ENCODE measurements at regions not wholly inside any gene's neighbourhood (a gene's known extent, or its start where the extent isn't known, plus 50 kb on each side); places are given as distances from the start of the nearest gene placed in this dataset.
"Not testable (repeated sequence)": the region's sequence is repeated elsewhere in the genome, so short reads cannot be mapped to it uniquely, and the experiment has no call there.

GRCh38 chrX:30008031-30008430 is 207.3 kb upstream of the MAGEB2 start:
- DNase-seq (ENCODE audit: low read depth in 2 of 2), result no peak

- DNase-seq (ENCODE audit: low read depth in 2 of 2), result no peak
Observed at GRCh38 chrX:30010471-30010870, 204.9 kb upstream of the MAGEB2 start.

GRCh38 chrX:30015440-30015839 is 199.9 kb upstream of the MAGEB2 start:
- DNase-seq (ENCODE audit: low read depth in 2 of 2), result no peak

GRCh38 chrX:30027636-30028035 is 187.7 kb upstream of the MAGEB2 start:
- DNase-seq (ENCODE audit: low read depth in 2 of 2), result no peak

DNA sequence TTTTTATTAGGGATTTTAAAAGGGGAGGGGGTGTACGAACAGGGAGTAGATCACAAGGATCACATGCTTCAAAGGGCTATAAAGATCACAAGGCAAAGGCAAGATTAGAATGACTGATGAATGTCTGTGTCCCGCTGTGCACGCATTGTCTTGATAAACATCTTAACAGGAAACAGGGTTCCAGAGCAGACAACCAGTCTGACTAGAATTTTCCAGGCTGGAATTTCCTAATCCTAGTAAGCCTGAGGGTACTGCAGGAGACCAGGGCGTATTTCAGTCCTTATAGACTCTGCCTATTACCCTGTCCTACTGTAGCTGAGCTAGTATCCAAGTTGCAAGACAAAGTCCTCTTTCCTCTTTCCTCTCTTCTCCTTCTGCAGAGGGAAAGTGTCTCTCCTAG is 179.0 kb upstream of the MAGEB2 start:
- DNase-seq (ENCODE audit: low read depth in 2 of 2), result not testable (repeated sequence)

DNA sequence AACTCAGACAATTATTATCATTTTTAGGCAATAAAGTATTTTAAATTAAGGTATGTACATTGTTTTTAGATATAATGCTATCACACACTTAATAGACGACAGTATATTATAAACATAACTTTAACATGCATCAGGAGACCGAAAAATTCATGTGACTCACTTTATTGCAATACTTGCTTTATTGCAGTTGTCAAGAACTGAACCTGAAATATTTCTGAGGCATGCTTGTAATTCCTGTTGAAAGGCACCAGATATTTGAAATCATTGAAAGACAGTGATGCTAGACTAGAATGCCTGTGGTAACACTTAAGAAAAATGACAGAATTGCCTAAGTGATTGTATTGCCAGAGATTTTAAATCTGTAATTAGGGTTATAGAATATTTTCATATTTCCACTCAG is 175.6 kb upstream of the MAGEB2 start:
- peak; percentile 53 to 56 for DNase-seq (ENCODE audit: low read depth in 2 of 2)

- DNase-seq (ENCODE audit: low read depth in 2 of 2), result no peak
Observed at GRCh38 chrX:30060718-30061117, 154.6 kb upstream of the MAGEB2 start.

GRCh38 chrX:30065226-30065625 is 150.1 kb upstream of the MAGEB2 start:
- peak; percentile 20 to 23 for DNase-seq (ENCODE audit: low read depth in 2 of 2)

- DNase-seq (ENCODE audit: low read depth in 2 of 2), result no peak
Observed at GRCh38 chrX:30067677-30068076, 147.7 kb upstream of the MAGEB2 start.

GRCh38 chrX:30085571-30085970 is 129.8 kb upstream of the MAGEB2 start:
- no peak for DNase-seq (ENCODE audit: low read depth in 2 of 2)

DNA sequence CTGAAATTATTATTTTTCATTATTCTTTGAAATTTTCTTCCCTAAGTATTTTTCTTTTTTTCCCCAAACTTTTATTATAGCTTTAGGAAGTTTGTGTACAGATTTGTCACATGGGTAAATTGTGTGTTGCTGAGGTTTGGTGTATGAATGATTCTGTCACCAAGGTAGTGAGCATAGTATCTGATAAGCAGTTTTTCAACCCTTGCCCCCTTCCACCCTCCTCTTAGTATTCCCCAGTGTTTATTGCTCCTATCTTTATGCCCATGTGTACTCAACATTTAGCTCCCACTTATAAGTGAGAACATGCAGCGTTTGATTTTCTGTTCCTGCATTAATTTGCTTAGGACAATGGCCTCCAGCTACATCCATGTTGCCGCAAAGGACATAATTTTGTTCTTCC is 103.9 kb upstream of the MAGEB2 start:
- no peak for DNase-seq (ENCODE audit: low read depth in 2 of 2)

GRCh38 chrX:30141966-30142365 is 73.4 kb upstream of the MAGEB2 start:
- no peak for DNase-seq (ENCODE audit: low read depth in 2 of 2)

DNA sequence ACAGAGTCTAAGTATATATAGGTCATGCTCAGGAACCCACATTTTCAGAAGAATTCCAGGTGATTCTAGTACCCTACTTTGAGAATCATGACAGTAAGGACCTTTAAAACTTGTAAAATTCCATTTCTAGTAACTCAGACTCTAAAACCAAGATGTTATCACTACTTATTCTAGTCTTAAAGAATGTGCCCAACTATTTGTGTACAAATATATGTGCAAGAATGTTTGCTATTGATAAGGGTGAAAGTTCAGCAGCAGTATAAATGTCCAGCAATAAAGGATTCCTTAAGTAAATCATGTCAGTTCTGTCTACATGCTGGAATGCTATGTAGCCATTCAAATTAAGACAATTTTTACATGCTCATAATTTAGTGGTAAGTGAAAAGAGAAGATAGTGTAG is 71.1 kb upstream of the MAGEB2 start:
- DNase-seq (ENCODE audit: low read depth in 2 of 2), result no peak

- no peak for DNase-seq (ENCODE audit: low read depth in 2 of 2)
Observed at GRCh38 chrX:30144971-30145731, 70.2 kb upstream of the MAGEB2 start.

GRCh38 chrX:30147996-30148643 is 67.2 kb upstream of the MAGEB2 start:
- DNase-seq (ENCODE audit: low read depth in 2 of 2), result no peak

DNA sequence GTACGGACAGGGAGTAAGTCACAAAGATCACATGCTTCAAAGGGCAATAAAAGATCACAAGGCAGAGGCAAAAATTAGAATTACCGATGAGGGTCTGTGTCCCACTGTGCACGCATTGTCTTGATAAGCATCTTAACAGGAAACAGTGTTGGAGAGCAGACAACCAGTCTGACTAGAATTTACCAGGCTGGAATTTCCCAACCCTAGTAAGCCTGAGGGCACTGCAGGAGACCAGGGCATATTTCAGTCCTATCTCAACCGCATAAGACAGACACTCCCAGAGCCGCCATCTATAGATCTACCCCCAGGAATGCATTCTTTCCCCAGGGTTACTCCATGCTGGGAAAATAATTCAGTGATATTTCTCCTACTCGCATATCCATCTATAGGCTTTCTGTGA is 66.2 kb upstream of the MAGEB2 start:
- not testable (repeated sequence) for DNase-seq (ENCODE audit: low read depth in 2 of 2)

DNA sequence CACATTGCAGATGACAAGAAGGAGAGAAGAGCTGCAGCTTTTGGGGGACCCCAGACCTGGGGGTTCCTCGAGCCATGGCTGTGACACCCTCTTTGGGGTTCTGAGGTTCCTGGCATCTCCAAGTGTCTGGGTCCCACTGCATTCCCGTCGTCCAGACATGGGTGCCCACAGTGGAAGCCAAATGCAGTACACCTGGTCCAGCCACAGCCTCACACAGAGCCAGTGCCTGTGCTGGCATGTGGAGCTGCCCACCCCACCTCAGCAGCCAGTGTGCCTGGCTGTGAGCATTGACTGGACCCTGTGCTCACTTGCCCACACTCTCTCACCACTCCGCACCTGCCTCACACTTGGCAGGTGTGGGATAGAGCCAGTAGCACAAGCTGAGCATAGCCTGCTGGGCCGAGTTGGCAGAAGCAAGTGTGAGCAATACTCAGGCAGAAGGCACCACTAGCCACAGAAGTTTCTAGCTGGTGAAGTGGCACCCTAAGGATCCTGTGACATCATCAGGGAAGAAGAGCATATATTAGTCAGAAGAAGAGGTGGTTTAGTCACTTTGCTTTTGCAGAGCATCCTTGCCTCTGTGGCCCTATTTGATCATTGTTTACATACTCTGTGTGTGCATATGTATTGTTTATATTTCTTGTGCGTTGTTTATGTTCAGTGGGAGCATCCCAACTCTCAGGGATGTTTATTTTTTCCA is 65.0 kb upstream of the MAGEB2 start:
- DNase-seq (ENCODE audit: low read depth in 2 of 2), result no peak

GRCh38 chrX:30151964-30152363 is 63.4 kb upstream of the MAGEB2 start:
- no peak for DNase-seq (ENCODE audit: low read depth in 2 of 2)

DNA sequence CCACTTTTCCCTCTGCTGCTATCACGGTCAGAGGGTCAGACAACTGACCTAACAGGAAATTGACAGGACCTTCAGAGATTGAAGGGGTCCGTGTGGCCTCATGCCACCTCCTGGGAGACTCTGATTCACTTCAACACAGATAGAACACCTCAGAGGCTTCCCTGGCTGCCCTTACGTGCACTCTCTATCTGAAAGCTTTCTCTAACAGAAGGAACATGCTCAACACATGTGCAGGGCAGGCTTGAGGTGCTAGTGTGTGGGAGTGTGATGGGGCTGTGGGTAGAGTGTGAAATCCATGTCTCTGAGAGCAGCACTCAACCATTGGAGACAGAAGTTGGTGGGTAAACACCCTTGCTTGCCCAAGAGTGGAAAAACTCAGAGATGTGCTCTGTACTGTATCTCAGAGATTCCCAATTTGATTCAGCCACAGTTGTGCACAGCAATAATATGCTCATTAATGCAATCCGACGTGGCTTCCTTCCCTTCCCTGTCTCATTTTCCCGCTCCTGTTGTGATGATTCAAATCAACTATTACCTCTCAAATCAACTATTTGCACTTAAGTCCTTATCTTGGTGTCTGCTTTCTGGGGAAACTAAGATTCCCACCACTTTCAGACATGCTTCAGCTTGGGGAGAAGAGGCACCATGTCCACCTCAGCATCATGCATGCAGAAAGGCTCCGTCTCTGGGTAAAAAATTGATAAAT is 62.0 kb upstream of the MAGEB2 start:
- DNase-seq (ENCODE audit: low read depth in 2 of 2), result no peak

DNA sequence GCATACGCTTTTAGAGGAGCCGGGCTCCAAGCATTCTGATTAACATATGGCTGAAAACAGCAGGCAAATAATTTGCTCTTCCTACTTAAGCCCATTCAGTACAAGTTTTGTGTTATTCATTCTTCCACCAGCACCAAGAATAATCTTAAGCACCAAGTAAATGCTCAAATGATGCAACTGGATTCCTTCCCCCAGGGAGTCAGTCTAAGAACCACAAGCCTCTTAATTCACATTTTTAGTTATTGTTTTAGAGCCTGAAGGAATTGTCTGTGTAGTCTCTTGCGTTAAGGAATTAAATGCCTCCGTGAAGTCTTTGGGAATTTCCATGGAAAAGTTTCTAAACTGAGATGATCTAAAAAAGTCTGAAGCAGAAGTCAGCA is 61.5 kb upstream of the MAGEB2 start:
- DNase-seq (ENCODE audit: low read depth in 2 of 2), result no peak

- no peak for DNase-seq (ENCODE audit: low read depth in 2 of 2)
Observed at GRCh38 chrX:30156009-30156408, 59.4 kb upstream of the MAGEB2 start.

GRCh38 chrX:30156880-30157560 is 58.3 kb upstream of the MAGEB2 start:
- no peak for DNase-seq (ENCODE audit: low read depth in 2 of 2)

Measured in fibroblast of skin of left quadriceps (primary cell).